Endothelial cell of umbilical vein (primary cell): ENCODE measurements at regions not wholly inside any gene's neighbourhood (a gene's known extent, or its start where the extent isn't known, plus 50 kb on each side); places are given as distances from the start of the nearest gene placed in this dataset.

ENCODE experiments used
- BruUV-seq: library from RNA; stranded (reverse); fragments of 400-500 nt; replicated peaks from 2 replicates; lab custom pipeline; 2021; lab: Mats Ljungman, UMichigan
- CTCF ChIA-PET: fragments of 300-600, 350-600 bp; sonication (Branson Sonifier 250); formaldehyde crosslinking; loops from one replicate; lab custom pipeline; 2021; ENCODE audit warnings: antibody characterized with exemption, inconsistent platforms; lab: Charles Lee
- POLR2A ChIA-PET: fragments of 300-600, 350-600 bp; sonication (Branson Sonifier 250); formaldehyde crosslinking; loops from one replicate; lab custom pipeline; 2021; ENCODE audit warnings: antibody characterized with exemption, inconsistent platforms; lab: Charles Lee
- DNase-seq: peaks from one replicate; pipeline ENCODE4 v3.0.0-alpha.2; 2011; ENCODE audit warnings: low read depth, low spot score
- FAIRE-seq: peaks from 2 replicates; lab custom pipeline; 2011; peaks lifted over from hg19 to GRCh38; lab: Jason Lieb, UNC
- H2AFZ ChIP-seq: 2 replicates; pipeline ENCODE4 v1.6.0; 2012; ENCODE audit warnings: low read depth, low read length, control low read depth, inconsistent platforms
- H3K27ac ChIP-seq: 2 replicates; pipeline ENCODE4 v1.5.1; 2011; ENCODE audit warnings: low read depth, mild to moderate bottlenecking, control low read depth, low read length, moderate library complexity; ENCODE audit not compliant: insufficient read depth
- H3K27me3 ChIP-seq, 2 experiments: 2 replicates each; pipeline versions ENCODE4 v1.6.0 to v1.6.1; 2011; ENCODE audit warnings: low read length in 2 of 2, mixed read lengths in 1 of 2; ENCODE audit not compliant: control insufficient read depth in 2 of 2, insufficient read depth in 2 of 2
- H3K36me3 ChIP-seq, 2 experiments: 2 replicates in 1 of 2; 3 replicates in 1 of 2; pipeline ENCODE4 v1.5.1; 2011; ENCODE audit warnings: low read length in 2 of 2, mild to moderate bottlenecking in 1 of 2, moderate library complexity in 1 of 2; ENCODE audit not compliant: control insufficient read depth in 2 of 2, insufficient read depth in 2 of 2; ENCODE audit errors: extremely low read depth in 1 of 2
- H3K4me1 ChIP-seq: 3 replicates; pipeline ENCODE4 v1.5.1; 2011; ENCODE audit warnings: mild to moderate bottlenecking, low read length; ENCODE audit not compliant: control insufficient read depth, insufficient read depth; ENCODE audit errors: extremely low read depth
- H3K4me2 ChIP-seq: 2 replicates; pipeline ENCODE4 v1.6.1; 2011; ENCODE audit warnings: low read length, control low read depth, mixed read lengths; ENCODE audit not compliant: insufficient read depth
- H3K4me3 ChIP-seq, 3 experiments: fragments of 200-600 bp in 1 of 3; sonication (generic), shearing (Covaris generic) in 1 of 3; replicated peaks in 1 of 3; 2 replicates each; pipeline ENCODE4 v1.5.1; 2011 to 2016; ENCODE audit warnings: control low read depth in 3 of 3, low read length in 3 of 3, mild to moderate bottlenecking in 2 of 3, inconsistent platforms in 1 of 3, low read depth in 1 of 3, moderate library complexity in 1 of 3; ENCODE audit not compliant: insufficient read depth in 1 of 3
- H3K79me2 ChIP-seq: 2 replicates; pipeline ENCODE4 v1.6.0; 2012; ENCODE audit warnings: low read length, inconsistent platforms; ENCODE audit not compliant: control insufficient read depth, insufficient read depth
- H3K9ac ChIP-seq: replicated peaks from 2 replicates; pipeline ENCODE3; 2011; ENCODE audit warnings: low read length, control low read depth; ENCODE audit not compliant: insufficient read depth; ENCODE audit errors: extremely low read depth
- H3K9me1 ChIP-seq: replicated peaks from 3 replicates; pipeline ENCODE4 v1.6.0; 2011; ENCODE audit warnings: mild to moderate bottlenecking, low read length; ENCODE audit not compliant: control insufficient read depth, insufficient read depth; ENCODE audit errors: extremely low read depth
- H3K9me3 ChIP-seq: replicated peaks from 2 replicates; pipeline ENCODE4 v1.5.1; 2012; ENCODE audit warnings: low read length, inconsistent platforms; ENCODE audit not compliant: control insufficient read depth, insufficient read depth
- H4K20me1 ChIP-seq: replicated peaks from 2 replicates; pipeline ENCODE3; 2011; ENCODE audit warnings: mild to moderate bottlenecking, low read length; ENCODE audit not compliant: control insufficient read depth, insufficient read depth; ENCODE audit errors: extremely low read depth
- EZH2 ChIP-seq: IDR thresholded peaks from 2 replicates; pipeline ENCODE4 v1.6.1; 2012; ENCODE audit warnings: borderline replicate concordance, low read depth, mild to moderate bottlenecking, moderate library complexity, low read length, inconsistent platforms; ENCODE audit not compliant: severe bottlenecking
- FOS ChIP-seq: IDR thresholded peaks from 2 replicates; pipeline ENCODE4 v1.6.1; 2011; ENCODE audit warnings: mild to moderate bottlenecking, low read length, moderate library complexity, borderline replicate concordance; ENCODE audit not compliant: insufficient read depth
- JUN ChIP-seq: IDR thresholded peaks from 2 replicates; pipeline ENCODE4 v1.6.1; 2011; ENCODE audit warnings: borderline replicate concordance, low read depth; ENCODE audit not compliant: insufficient read length, insufficient read depth
- MYC ChIP-seq: IDR thresholded peaks from one replicate; pipeline ENCODE4 v1.6.1; 2011; ENCODE audit warnings: mild to moderate bottlenecking, low read depth, low read length
- POLR2A ChIP-seq: IDR thresholded peaks from 2 replicates; pipeline ENCODE4 v1.6.1; 2012; ENCODE audit warnings: low read depth, mild to moderate bottlenecking, control low read depth, low read length
- POLR2AphosphoS5 ChIP-seq: IDR thresholded peaks from 2 replicates; pipeline ENCODE4 v1.6.1; 2012; ENCODE audit warnings: low read depth, mild to moderate bottlenecking, control low read depth, low read length, moderate library complexity; ENCODE audit not compliant: insufficient read depth
- dilution Hi-C: fragments of 300-500 bp; cut with MboI; formaldehyde crosslinking; loops from one replicate; pipeline ENCODE4 v1.15.0; 2019; ENCODE audit warnings: low sequenced_read_pairs; ENCODE audit not compliant: extremely low pct_ligation_motif_present
- intact Hi-C: fragments of 100-400 bp; cut with micrococcal nuclease; formaldehyde crosslinking; loops from one replicate; pipeline ENCODE4 v1.10.0; 2022
- TF ChIP-seq, protein P1 (sequence below), 2 donors: IDR thresholded peaks; 1 replicate in 1 of 2; 2 replicates in 1 of 2; pipeline ENCODE4 v1.5.1; 2011; ENCODE audit warnings: low read length in 2 of 2, mild to moderate bottlenecking in 2 of 2, moderate library complexity in 2 of 2, control low read depth in 1 of 2, inconsistent platforms in 1 of 2, low read depth in 1 of 2; ENCODE audit not compliant: insufficient read depth in 1 of 2; ENCODE audit errors: extremely low read depth in 1 of 2

DNA sequence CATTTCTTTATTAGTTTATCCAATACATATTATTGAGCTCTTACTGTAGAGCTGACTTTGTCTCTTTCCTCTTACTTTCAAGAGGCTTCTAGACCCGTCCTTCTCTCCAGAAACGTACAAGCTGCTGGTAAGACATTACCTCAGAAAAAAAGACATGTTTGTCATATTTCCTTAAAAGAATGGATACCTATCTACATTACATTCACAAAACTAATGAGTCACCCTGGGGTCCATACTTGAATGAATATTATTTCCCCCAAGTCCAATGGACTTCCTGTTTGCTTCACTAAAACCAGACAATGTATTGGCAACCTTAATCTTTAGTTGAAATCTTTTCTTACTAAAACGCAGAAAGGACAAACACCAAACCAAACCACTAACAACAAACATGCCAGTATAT, 176.5 kb upstream of the CLNK start:
- Histone ChIP-seq H2AFZ (no peak overlapping the region), H3K79me2 (no peaks in the 10 kb centered on the region), H3K36me3 (no peaks in the 10 kb centered on the region), H4K20me1 (no peaks in the 10 kb centered on the region), H3K9ac (no peak overlapping the region), H3K27me3 (no peaks in the 10 kb centered on the region), H3K9me3 (no peaks in the 10 kb centered on the region), H3K4me3 (no peak overlapping the region), H3K4me1 (no peaks in the 10 kb centered on the region), H3K4me2 (peak overlapping the region; percentile 17), H3K9me1 (no peaks in the 10 kb centered on the region), H3K27ac (no peak overlapping the region)
- FAIRE-seq (no peak), DNase-seq (no peak)
- dilution Hi-C loops (no loop called here), intact Hi-C loops (loop anchor here (1.0 kb wide), 1 partner anchor 197 kb away; no protein-coding TSS in a partner anchor)
- ChIA-PET POLR2A (no interaction called here), CTCF (interaction anchor here (0.6 to 1.3 kb wide), 3 partner anchors 12 to 40 kb away, joined by 3 read pairs; no protein-coding TSS in a partner anchor)
- TF ChIP-seq MYC = no peak
- no peak for TF ChIP-seq EZH2
- TF ChIP-seq, protein P1, sequence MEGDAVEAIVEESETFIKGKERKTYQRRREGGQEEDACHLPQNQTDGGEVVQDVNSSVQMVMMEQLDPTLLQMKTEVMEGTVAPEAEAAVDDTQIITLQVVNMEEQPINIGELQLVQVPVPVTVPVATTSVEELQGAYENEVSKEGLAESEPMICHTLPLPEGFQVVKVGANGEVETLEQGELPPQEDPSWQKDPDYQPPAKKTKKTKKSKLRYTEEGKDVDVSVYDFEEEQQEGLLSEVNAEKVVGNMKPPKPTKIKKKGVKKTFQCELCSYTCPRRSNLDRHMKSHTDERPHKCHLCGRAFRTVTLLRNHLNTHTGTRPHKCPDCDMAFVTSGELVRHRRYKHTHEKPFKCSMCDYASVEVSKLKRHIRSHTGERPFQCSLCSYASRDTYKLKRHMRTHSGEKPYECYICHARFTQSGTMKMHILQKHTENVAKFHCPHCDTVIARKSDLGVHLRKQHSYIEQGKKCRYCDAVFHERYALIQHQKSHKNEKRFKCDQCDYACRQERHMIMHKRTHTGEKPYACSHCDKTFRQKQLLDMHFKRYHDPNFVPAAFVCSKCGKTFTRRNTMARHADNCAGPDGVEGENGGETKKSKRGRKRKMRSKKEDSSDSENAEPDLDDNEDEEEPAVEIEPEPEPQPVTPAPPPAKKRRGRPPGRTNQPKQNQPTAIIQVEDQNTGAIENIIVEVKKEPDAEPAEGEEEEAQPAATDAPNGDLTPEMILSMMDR (IDR thresholded peaks at IDR 0.05; ENCODE audit: extremely low read depth in 1 of 2, insufficient read depth in 1 of 2, low read depth in 1 of 2, low read length in 2 of 2) = no peak
- peak; percentile 34 for TF ChIP-seq JUN
- no TSS peak for BruUV-seq

DNA sequence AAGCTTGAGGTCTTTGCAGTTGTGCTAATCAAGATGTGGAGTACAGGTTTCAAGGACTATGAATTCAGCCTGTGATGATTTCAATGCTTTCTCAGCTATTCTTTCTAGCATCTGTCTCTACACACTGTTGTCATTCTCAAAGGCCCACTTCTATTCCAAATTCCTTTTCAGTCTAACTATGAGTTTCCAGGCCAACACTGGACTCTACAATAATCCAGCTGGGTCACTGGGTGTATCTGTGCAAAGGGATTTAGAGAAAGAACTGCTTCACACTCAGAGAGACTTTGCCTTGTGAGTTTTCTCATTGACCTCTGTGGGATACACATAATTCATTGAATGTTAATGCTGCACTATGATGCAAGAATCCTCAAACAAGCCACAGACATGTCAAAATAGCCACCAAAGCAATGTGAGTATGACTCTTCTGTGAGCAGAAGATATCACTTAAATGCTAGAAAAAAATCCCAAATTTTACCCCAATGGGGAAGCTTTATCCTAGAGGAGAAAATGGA, 171.8 kb upstream of the CLNK start:
- ChIA-PET POLR2A (no interaction called here), CTCF (no interaction called here)
- no peaks in the 10 kb centered on the region for H3K4me1 ChIP-seq
- DNase-seq (no peak), FAIRE-seq (no peak)
- H4K20me1 ChIP-seq = no peaks in the 10 kb centered on the region
- dilution Hi-C loops = no loop called here
- no peak overlapping the region for H3K27ac ChIP-seq
- H3K4me3 ChIP-seq = no peak overlapping the region
- no peaks in the 10 kb centered on the region for H3K79me2 ChIP-seq
- no peaks in the 10 kb centered on the region for H3K9me1 ChIP-seq
- no peaks in the 10 kb centered on the region for H3K9me3 ChIP-seq
- TF ChIP-seq POLR2A (no peak), FOS (no peak), JUN (no peak), MYC (no peak), POLR2AphosphoS5 (no peak)
- TF ChIP-seq, protein P1 (IDR thresholded peaks at IDR 0.05; ENCODE audit: extremely low read depth in 1 of 2, insufficient read depth in 1 of 2, low read depth in 1 of 2, low read length in 2 of 2) = no peak
- no peak overlapping the region for H3K9ac ChIP-seq
- no peak overlapping the region for H2AFZ ChIP-seq
- H3K27me3 ChIP-seq = no peaks in the 10 kb centered on the region
- H3K36me3 ChIP-seq = no peaks in the 10 kb centered on the region
- intact Hi-C loops = no loop called here
- no TSS peak for BruUV-seq
- H3K4me2 ChIP-seq = no peak overlapping the region
